ENCODE measurements at regions not wholly inside any gene's neighbourhood (a gene's known extent, or its start where the extent isn't known, plus 50 kb on each side); places are given as distances from the start of the nearest gene placed in this dataset.

DNA sequence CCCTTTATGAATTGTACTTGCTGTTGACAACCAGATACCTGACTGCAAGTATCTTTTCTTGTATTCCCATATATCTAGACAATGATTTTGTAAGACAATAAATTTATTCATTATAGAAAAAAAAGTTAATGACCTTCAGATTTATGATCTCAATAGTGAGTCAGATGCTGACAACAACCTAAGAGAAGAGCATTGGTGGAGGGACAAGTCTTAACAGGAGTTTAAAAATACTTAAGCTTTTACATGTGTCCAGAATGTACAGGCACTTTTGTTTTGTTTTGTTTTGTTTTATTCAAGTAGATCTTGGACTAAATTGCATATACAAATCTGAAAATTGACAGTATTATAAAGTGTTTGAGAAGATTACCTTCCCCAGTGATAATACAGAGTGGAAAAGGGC, 1544.6 kb upstream of the B3GALT2 start:
- no peak for DNase-seq (ENCODE audit: low spot score)
- no peak overlapping the region for H3K4me3 Mint-ChIP-seq
- H3K27ac Mint-ChIP-seq: no peak overlapping the region
- no peaks in the 10 kb centered on the region for H3K27me3 Mint-ChIP-seq (ENCODE audit: low read depth)
- H3K36me3 Mint-ChIP-seq (ENCODE audit: low read depth): no peaks in the 10 kb centered on the region
- H3K4me1 Mint-ChIP-seq (ENCODE audit: low read depth): no peaks in the 10 kb centered on the region
- H3K9me3 Mint-ChIP-seq: no peaks in the 10 kb centered on the region

GRCh38 chr1:194730304-194730703, 1543.9 kb upstream of the B3GALT2 start:
- no peak for DNase-seq (ENCODE audit: low spot score)
- Mint-ChIP-seq H3K27me3 (ENCODE audit: low read depth) (no peaks in the 10 kb centered on the region), H3K36me3 (ENCODE audit: low read depth) (no peaks in the 10 kb centered on the region), H3K4me1 (ENCODE audit: low read depth) (no peaks in the 10 kb centered on the region), H3K4me3 (no peak overlapping the region), H3K9me3 (no peaks in the 10 kb centered on the region), H3K27ac (no peak overlapping the region)

DNA sequence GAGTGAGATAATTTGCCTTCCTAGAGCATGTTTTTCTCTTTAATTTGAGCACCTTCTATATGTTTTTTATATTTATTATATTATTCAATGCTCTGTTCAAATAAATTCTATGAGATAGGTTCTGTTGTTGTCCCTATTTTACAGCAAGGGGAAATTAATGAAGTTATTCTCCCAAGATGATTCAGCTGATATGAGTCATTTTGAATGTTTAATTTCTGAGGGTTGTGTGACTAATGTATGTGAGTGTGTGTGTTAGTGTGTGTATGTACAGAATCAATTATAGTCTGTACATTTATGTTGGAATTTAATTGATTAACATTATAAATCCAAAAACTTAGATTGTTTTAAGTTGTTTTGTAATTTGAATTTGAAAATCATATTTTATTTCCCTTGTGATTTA, 1536.7 kb upstream of the B3GALT2 start:
- Mint-ChIP-seq H3K27ac (no peak overlapping the region), H3K27me3 (ENCODE audit: low read depth) (no peaks in the 10 kb centered on the region), H3K4me1 (ENCODE audit: low read depth) (no peaks in the 10 kb centered on the region), H3K4me3 (no peak overlapping the region), H3K9me3 (no peaks in the 10 kb centered on the region), H3K36me3 (ENCODE audit: low read depth) (no peaks in the 10 kb centered on the region)
- DNase-seq (ENCODE audit: low spot score): no peak

DNA sequence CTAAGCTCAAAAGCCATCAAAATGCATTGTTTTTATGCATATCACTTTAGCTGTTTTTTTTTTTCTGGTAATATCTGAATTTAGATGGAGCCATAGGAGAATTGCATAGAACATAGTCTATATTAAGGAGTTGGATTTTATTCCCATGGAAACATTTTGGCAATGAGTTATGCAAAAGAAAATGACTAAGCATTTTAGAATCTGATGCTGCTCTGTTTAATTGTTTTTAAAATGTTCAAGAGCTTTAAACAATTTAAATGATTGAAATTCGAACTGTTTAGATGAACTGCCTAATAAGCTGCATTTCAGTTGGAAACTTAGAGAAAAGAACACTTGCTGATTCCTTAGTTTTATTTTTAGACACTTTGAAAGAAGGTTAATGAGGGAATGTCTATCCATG, 1531.5 kb upstream of the B3GALT2 start:
- H3K36me3 Mint-ChIP-seq (ENCODE audit: low read depth): no peaks in the 10 kb centered on the region
- no peaks in the 10 kb centered on the region for H3K9me3 Mint-ChIP-seq
- no peaks in the 10 kb centered on the region for H3K27me3 Mint-ChIP-seq (ENCODE audit: low read depth)
- H3K27ac Mint-ChIP-seq: no peak overlapping the region
- no peaks in the 10 kb centered on the region for H3K4me1 Mint-ChIP-seq (ENCODE audit: low read depth)
- DNase-seq (ENCODE audit: low spot score): no peak
- H3K4me3 Mint-ChIP-seq: no peak overlapping the region

- H3K27me3 Mint-ChIP-seq (ENCODE audit: low read depth): no peaks in the 10 kb centered on the region
- DNase-seq (ENCODE audit: low spot score): no peak
- no peak overlapping the region for H3K4me3 Mint-ChIP-seq
- no peaks in the 10 kb centered on the region for H3K4me1 Mint-ChIP-seq (ENCODE audit: low read depth)
- no peak overlapping the region for H3K27ac Mint-ChIP-seq
- H3K9me3 Mint-ChIP-seq: no peaks in the 10 kb centered on the region
- H3K36me3 Mint-ChIP-seq (ENCODE audit: low read depth): no peaks in the 10 kb centered on the region
Observed at GRCh38 chr1:194717334-194717733, 1530.9 kb upstream of the B3GALT2 start.

DNA sequence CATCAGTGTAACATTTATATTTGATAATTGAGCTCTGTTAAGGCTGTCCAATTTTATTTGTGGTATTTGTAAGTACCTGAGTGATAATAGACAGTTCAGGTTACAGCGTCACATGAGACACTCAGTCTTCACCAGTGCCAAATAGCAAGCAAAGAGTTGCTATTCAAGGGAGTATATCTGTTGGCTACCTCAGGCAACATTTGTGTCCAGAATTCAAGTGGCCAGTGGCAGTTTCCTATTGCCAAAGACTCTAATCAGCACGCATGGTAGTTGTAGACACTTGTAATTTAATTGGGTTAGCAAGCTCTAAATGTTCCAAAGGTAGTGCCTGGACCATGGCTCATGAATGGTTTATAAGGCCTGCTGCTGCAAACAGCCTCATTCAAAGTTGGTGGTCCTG, 1524.3 kb upstream of the B3GALT2 start:
- Mint-ChIP-seq H3K9me3 (no peaks in the 10 kb centered on the region), H3K27ac (no peak overlapping the region), H3K36me3 (ENCODE audit: low read depth) (no peaks in the 10 kb centered on the region), H3K4me3 (no peak overlapping the region), H3K27me3 (ENCODE audit: low read depth) (no peaks in the 10 kb centered on the region), H3K4me1 (ENCODE audit: low read depth) (no peaks in the 10 kb centered on the region)
- DNase-seq (ENCODE audit: low spot score): no peak

DNA sequence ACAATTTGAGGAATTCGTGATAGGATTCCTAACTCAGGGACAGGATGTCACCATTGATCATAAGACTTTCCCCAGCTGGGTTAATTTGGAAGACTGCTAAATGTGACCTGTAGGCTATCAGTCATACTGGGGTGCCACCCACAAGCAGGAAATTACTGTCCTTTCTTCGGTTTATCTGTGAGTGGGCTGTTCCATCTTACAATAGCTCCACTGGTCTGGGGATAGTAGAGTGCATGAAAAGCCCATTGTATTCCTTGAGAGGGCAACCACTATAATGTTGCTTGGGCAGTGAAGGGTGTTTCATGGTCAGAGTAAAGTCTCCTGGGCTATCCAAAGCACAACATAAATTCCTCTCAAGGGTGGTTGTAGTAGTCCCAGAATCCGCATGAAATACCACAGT, 1523.0 kb upstream of the B3GALT2 start:
- H3K27ac Mint-ChIP-seq: no peak overlapping the region
- H3K27me3 Mint-ChIP-seq (ENCODE audit: low read depth): no peaks in the 10 kb centered on the region
- no peak overlapping the region for H3K4me3 Mint-ChIP-seq

GRCh38 chr1:194707074-194707473, 1520.7 kb upstream of the B3GALT2 start:
- H3K4me1 Mint-ChIP-seq (ENCODE audit: low read depth): no peaks in the 10 kb centered on the region
- H3K36me3 Mint-ChIP-seq (ENCODE audit: low read depth): no peaks in the 10 kb centered on the region
- H3K27me3 Mint-ChIP-seq (ENCODE audit: low read depth): no peaks in the 10 kb centered on the region
- H3K27ac Mint-ChIP-seq: no peak overlapping the region
- DNase-seq (ENCODE audit: low spot score): no peak
- no peaks in the 10 kb centered on the region for H3K9me3 Mint-ChIP-seq
- H3K4me3 Mint-ChIP-seq: no peak overlapping the region

More for the DNA sequence above, 1523.0 kb upstream of the B3GALT2 start:
- no peak for DNase-seq (ENCODE audit: low spot score)
- H3K9me3 Mint-ChIP-seq: no peaks in the 10 kb centered on the region
- H3K4me1 Mint-ChIP-seq (ENCODE audit: low read depth): no peaks in the 10 kb centered on the region
- H3K36me3 Mint-ChIP-seq (ENCODE audit: low read depth): no peaks in the 10 kb centered on the region

- no peaks in the 10 kb centered on the region for H3K36me3 Mint-ChIP-seq (ENCODE audit: low read depth)
- H3K27me3 Mint-ChIP-seq (ENCODE audit: low read depth): no peaks in the 10 kb centered on the region
- no peak for DNase-seq (ENCODE audit: low spot score)
- no peak overlapping the region for H3K4me3 Mint-ChIP-seq
- no peak overlapping the region for H3K27ac Mint-ChIP-seq
- H3K9me3 Mint-ChIP-seq: no peaks in the 10 kb centered on the region
- no peaks in the 10 kb centered on the region for H3K4me1 Mint-ChIP-seq (ENCODE audit: low read depth)
Observed at GRCh38 chr1:194705123-194705854, 1518.9 kb upstream of the B3GALT2 start.

GRCh38 chr1:194698908-194699318, 1512.5 kb upstream of the B3GALT2 start:
- DNase-seq (ENCODE audit: low spot score): no peak
- no peak overlapping the region for H3K4me3 Mint-ChIP-seq
- no peak overlapping the region for H3K27ac Mint-ChIP-seq
- H3K36me3 Mint-ChIP-seq (ENCODE audit: low read depth): no peaks in the 10 kb centered on the region
- H3K4me1 Mint-ChIP-seq (ENCODE audit: low read depth): no peaks in the 10 kb centered on the region
- H3K9me3 Mint-ChIP-seq: no peaks in the 10 kb centered on the region
- H3K27me3 Mint-ChIP-seq (ENCODE audit: low read depth): no peaks in the 10 kb centered on the region

GRCh38 chr1:194693244-194693643, 1506.8 kb upstream of the B3GALT2 start:
- no peaks in the 10 kb centered on the region for H3K36me3 Mint-ChIP-seq (ENCODE audit: low read depth)
- DNase-seq (ENCODE audit: low spot score): no peak
- H3K27me3 Mint-ChIP-seq (ENCODE audit: low read depth): no peaks in the 10 kb centered on the region
- no peaks in the 10 kb centered on the region for H3K9me3 Mint-ChIP-seq
- no peak overlapping the region for H3K27ac Mint-ChIP-seq
- H3K4me1 Mint-ChIP-seq (ENCODE audit: low read depth): no peaks in the 10 kb centered on the region
- H3K4me3 Mint-ChIP-seq: no peak overlapping the region

DNA sequence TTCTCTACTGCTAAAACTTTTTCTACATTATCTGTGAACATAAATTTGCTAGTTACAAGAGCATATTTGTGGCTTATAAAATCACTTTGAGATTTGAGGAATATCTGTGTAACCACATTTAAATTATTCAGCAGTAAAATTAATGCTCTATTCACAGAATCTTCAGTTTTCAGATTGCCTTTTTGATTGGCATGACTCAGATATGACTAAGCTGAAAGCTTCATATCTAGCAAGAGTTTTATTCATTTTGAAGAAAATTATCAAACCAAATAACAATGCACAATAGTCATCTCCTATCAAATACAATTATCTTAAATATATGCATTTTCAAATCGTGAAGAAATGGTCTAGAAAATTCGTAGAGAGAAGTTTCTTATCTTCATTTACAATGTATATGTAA, 1498.2 kb upstream of the B3GALT2 start:
- Mint-ChIP-seq H3K4me3 (no peak overlapping the region), H3K9me3 (no peaks in the 10 kb centered on the region), H3K4me1 (ENCODE audit: low read depth) (no peaks in the 10 kb centered on the region), H3K27me3 (ENCODE audit: low read depth) (no peaks in the 10 kb centered on the region), H3K36me3 (ENCODE audit: low read depth) (no peaks in the 10 kb centered on the region), H3K27ac (no peak overlapping the region)
- DNase-seq (ENCODE audit: low spot score): no peak

DNA sequence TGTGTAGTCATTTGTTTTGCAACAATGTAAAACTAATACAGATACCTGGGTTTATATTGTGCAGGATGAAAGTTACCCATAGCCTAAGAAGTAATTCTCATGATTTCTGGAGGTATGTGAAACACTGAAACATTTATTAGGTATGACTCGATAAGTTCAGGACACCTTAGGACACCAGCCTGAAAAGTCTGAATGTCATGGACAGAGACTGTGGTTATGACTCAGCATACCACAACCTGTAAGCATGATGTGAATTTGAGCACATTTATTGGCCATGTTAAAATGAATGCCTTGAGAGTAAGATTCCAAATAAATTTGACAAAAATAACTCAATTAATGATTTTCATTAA, 1471.7 kb upstream of the B3GALT2 start:
- no peak for DNase-seq (ENCODE audit: low spot score)
- Mint-ChIP-seq H3K36me3 (ENCODE audit: low read depth) (no peaks in the 10 kb centered on the region), H3K4me3 (no peak overlapping the region), H3K27me3 (ENCODE audit: low read depth) (no peaks in the 10 kb centered on the region), H3K4me1 (ENCODE audit: low read depth) (peaks cover 2% of the 10 kb centered on the region), H3K9me3 (no peaks in the 10 kb centered on the region), H3K27ac (no peak overlapping the region)

DNA sequence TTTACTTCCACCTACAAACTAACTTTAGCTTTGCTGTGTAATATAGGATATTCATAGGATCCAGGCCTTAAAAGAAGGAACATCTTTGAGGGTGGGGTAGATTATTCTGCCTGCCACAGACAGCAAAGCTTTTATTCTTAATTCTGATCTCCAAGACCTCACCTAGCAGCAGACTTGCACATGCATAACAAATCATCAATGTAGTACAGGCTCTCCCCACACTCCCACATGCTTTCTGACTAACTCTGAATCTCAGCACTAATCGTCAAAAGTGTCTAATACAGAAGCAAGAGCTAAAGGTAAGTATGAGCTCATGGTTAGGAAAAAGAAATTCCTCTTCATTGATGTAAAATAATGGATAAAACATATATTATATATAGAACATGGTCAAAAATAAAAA, 1468.5 kb upstream of the B3GALT2 start:
- no peak overlapping the region for H3K27ac Mint-ChIP-seq
- no peak for DNase-seq (ENCODE audit: low spot score)
- no peaks in the 10 kb centered on the region for H3K36me3 Mint-ChIP-seq (ENCODE audit: low read depth)
- no peaks in the 10 kb centered on the region for H3K9me3 Mint-ChIP-seq
- no peak overlapping the region for H3K4me3 Mint-ChIP-seq
- peaks cover 2% of the 10 kb centered on the region for H3K4me1 Mint-ChIP-seq (ENCODE audit: low read depth)
- no peaks in the 10 kb centered on the region for H3K27me3 Mint-ChIP-seq (ENCODE audit: low read depth)

- Mint-ChIP-seq H3K36me3 (ENCODE audit: low read depth) (no peaks in the 10 kb centered on the region), H3K4me3 (no peak overlapping the region), H3K27ac (no peak overlapping the region), H3K27me3 (ENCODE audit: low read depth) (no peaks in the 10 kb centered on the region), H3K4me1 (ENCODE audit: low read depth) (peaks cover 2% of the 10 kb centered on the region), H3K9me3 (no peaks in the 10 kb centered on the region)
- DNase-seq (ENCODE audit: low spot score): no peak
Observed at GRCh38 chr1:194653385-194653784, 1467.0 kb upstream of the B3GALT2 start.
